Activated CD4-positive, alpha-beta T cell treated with anti-CD3 and anti-CD28 coated beads for 24 hours (primary cell): ENCODE measurements at regions not wholly inside any gene's neighbourhood (a gene's known extent, or its start where the extent isn't known, plus 50 kb on each side); places are given as distances from the start of the nearest gene placed in this dataset.
A peak's percentile ranks its signal among the peaks of the same experiment; 100 is the strongest.
"Not testable (repeated sequence)": the region's sequence is repeated elsewhere in the genome, so short reads cannot be mapped to it uniquely, and the experiment has no call there.

Experiments used
- DNase-seq, 2 donors: peaks; one replicate each; pipeline ENCODE4 v3.0.0-alpha.2; 2020; ENCODE audit warnings: low read depth in 2 of 2

DNA sequence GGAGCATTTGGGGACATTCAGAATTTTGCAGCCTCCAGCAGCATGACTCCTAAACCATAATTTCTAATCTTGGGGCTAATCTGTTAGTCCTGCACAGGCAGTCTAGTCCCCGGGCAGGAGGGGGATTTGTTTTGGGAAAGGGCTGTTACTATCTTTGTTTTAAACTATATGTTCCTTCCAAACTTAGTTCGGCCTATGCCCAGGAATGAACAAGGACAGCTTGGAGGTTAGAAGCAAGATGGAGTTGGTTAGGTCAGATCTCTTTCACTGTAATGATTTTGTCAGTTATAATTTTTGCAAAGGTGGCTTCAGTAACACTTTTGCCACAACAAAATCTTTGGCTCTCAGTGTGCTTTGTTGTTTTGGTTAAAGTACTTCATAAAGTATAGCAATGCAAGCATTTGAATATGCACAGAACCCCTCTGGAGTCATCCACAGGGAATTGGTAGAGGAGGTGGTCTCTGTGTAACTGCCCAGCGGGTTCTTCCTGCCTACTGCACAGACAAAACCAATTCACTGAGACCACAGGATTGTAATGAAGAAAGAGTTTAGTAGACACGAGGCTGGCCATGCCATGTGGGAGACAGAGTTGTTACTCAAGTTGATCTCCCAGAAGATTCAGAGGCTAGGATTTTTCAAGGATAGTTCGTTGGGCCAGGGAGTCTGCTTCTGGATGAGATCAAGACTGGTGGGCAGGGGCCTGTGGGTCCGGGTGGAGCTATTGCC is 224.1 kb upstream of the MYLIP start:
- no peak for DNase-seq

DNA sequence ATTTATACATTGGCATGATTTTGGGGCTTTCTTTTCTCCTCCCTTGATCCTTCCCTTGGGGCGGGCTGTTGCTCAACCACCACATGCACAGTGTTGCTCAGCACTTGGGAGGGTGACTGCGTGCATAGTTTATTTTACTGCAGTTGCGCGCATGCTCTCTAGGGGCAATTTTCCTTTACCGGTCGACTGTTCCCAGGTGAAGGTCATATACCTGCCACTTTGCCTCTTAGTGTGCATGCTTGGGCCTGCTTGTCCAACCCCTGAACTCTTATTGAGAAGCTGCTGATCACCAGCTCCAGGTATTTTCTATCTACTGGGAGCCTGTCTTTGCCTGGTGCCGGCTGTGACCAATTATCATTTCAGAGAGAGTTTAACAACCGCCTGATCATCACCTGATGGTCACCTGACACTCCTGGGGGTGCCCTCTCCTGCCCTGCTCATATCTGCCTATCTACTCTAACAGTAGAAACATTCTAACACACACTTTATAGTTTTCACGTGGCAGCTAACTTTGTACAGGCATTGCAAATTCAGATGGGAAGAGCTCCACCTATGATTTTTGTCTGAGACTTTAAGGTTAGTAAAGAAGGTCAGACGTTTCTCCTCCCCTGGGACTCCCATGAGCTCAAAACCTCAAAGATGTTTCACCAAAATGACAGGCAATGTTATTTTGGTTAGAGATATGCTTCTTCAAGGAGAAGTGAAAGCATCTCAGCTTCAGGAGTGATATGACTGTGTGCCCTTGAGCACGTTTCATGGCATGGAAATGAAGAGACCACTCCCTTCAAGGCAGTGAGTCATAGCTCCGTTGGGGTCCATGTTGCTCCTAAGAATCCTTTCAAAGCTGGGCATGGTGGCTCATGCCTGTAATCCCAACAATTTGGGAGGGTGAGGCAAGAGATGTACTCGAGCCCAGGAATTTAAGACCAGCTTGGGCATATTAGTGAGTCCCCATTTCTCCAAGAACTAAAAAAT is 227.5 kb upstream of the MYLIP start:
- DNase-seq, result no peak

DNA sequence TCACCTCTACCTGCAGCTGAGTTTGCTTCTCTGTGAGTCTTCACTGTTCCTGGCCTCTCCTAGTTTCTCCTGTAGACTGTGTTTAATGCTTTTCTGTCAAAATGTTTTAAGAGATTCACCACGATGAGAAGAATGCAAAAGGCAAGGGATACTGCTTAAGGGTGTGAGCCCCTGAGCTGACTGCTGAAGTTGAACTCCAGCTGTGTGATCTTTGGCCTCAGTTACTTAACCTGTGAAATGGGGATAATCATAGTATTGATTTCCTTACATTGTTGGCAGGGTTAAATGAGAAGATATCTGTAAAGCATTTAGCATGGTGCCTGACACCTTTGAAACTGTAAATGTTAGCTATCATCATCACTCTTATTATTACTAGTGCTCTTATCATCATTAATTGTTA is 230.2 kb upstream of the MYLIP start:
- DNase-seq, result no peak

DNA sequence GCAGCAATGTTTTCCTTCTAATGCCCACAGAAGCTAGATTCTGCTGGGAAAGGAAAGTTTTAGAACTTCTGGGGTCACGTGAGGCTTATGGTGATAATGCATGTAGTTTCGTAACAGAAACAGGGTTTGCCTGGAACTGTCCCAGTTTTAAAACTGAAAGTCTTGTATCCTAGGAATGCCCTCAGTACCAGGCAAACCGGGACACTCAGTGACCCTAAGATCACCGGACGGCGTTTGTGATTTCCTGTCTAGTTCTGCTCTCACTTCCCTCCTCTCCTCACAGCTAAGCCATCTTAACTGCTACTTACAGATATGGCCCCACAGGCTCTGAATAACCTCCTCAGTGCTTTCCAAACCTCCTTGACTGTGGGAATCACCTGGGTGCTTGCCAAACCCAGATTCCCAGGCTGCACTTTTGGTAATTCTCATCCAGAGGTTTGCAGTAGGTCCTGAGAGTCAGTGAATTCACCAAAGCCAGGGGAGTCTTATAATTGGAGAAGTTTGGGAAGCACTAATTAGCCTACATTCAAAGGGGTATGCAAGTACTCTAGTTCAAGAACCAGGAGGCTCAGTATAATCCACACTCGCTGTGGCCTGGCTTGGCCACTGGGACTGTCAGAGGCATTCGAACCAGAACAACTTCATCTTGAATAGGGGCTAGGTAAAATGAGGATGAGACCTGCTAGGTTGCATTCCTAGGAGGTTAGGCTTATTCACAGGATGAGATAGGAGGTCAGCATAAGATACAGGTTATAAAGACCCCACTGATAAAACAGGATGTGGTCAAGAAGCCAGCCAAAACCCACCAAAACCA is 231.6 kb upstream of the MYLIP start:
- DNase-seq, result no peak

DNA sequence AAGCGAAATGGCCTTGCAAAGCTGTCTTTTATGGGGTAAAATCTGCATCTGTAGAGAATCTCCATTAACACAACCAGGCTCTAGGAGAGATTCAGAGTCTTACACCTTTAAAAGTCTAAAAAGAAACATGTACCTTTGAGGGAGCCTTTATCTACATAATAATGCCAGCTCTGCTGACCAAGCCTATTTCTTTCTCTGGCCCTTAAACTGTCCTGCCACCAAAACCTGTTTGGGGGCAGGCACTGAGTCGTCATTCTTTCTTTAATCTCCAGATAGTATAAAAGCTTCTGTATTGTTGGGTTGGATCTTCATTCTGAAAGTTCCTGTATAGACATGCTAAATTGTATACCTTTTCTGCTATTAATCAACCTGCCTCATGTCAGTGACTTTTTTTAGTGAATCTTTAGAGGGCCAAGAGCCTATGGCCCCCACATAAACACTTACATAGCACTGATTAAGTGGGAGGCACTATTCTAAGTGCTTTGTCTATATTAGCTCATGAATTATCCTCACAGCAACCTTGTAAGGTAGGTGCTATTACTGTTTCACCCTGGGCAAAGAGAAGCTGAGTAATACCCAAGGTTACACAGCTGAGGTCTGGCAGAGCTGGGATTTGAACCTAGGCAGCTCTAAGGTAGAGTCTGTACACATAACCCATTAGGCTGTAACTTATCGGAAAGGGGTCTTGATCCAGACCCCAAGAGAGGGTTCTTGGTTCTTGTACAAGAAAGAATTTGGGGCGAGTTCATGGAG is 232.3 kb upstream of the DTNBP1 start:
- DNase-seq, result no peak

DNA sequence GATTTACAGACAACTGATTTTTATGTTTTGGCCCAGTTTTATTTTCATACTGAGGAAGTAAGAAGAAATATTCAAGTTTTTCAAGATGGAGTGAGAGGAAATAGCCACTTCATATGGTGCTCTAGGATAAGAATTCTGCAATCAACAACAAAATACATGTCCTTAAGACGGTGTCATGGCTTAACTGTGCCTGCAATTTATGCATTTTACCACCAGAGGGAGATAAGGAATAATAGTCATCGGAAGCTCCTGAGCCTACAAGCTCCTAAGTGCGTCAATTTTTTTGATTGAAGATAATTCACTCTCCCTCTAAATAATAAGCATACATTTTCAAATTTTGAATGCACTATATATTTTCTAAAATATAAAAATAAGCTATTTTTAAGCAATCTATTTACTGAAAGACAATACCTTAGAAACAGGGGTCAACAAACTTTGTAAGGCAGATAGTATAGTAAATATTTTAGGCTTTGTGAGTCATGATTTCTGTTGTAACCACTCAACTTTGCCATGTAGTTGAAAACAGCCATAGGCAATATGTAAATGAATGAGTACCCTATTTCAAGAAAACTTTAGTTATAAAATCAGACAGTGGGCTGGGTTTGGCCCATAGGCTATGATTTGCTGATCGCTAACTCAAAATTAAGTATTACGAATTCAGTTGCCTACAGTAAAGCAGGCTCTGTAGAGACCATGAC is 230.9 kb upstream of the DTNBP1 start:
- no peak for DNase-seq

DNA sequence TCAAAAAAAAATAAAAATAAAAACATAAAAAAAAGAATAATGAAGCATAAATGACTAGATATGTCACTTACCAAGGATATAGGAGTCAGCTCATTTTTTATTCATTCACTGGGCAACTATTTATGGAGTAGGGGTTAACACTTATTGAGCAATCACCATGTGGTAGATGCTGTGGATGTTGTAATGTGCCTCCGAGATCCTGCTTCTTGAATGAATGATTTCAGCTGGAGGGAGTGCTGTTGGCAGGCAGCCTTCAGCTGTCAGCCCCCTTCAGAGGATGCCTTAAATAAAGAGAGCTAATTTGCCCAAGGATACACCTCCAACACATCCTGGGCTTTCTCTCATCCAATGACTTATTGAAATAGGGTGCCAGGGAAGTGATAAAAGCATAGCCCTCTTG is 229.5 kb upstream of the DTNBP1 start:
- DNase-seq, result no peak

DNA sequence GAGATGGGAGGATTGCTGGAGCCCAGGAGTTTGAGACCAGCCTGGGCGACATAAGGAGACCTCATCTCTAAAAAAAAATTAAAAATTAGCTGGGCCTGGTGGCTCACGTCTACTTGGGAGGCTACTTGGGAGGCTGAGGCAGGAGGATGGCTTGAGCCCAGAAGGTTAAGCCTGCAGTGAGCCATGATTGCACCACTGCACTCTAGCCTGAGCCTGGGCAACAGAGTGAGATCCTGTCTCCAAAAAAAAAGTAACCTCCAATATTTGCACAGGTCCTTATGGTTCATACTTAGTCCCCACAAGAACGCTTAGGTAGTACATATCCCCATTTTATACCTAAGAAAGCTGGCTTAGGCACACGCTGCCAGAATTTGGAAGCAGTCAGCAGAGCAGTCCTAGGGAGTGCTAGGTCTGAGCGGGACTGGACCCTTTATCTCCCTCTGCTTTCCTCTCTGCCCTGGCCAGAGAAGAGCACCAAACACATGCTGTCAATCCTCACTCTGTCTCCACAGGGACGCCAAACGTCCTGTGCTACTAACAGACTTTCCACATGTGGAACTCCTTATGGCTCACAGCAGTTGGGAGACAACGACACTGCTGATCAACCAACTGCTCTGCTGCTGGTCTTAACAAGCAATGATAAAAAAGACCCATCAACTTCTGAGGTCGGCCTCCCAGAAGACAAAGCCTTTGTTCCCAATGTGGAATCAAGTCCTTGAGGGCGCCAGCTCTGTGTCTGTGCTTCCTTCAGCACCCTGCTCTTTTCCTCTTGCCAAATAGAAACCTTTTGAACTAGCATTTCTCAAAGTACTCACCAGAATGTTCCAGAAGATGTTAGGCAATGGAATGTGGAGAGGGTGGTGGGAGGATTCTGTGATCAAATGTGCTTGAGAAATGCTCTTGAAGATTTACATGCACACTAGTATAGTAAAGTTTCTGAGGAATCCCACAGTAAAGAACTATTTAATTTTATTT is 226.3 kb upstream of the DTNBP1 start:
- DNase-seq, result no peak

DNA sequence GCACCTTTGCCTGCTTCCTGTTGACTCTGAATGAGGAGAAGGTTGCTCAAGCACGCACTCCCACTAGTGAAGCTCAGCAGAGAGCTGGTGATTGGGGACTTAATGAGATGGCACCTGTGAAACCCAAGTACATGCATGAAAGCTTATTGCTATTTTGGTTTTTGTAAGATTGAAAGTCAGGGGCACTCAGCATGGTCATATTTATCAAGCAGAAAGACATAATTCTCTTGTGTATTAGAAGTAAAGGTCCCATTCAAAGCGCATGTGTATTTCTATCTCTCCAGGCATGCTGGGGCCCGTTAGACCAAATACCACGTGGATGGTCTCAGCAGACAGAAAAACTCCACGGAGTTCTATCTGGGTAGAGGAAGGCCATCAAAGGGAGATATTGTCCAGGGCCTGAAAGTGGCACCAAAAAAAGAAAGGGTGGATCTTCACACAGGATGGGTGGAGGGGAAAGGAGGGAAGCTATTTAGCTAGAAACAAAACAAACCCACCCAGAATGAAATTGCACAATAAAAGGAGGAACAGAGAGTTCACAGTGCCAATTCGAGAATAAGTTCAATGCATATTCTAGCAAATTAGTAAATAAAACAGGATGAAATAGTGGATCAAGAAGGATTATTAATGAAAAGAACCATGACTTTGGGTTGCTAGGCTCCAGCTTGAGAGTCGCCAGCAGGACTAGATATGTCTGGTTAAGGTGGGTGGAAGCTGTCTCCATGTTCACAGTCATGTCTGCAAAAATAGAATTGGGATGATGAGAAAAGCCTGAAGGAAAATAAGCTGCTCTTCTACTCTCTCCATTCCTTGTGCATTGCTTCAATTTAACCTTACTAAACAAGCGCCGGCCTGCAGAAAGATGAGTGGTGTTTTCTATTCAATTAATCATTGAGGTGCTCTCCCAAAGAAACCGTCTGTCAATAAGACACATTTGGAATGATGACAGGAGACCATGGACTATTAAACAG is 224.9 kb upstream of the DTNBP1 start:
- no peak for DNase-seq

DNA sequence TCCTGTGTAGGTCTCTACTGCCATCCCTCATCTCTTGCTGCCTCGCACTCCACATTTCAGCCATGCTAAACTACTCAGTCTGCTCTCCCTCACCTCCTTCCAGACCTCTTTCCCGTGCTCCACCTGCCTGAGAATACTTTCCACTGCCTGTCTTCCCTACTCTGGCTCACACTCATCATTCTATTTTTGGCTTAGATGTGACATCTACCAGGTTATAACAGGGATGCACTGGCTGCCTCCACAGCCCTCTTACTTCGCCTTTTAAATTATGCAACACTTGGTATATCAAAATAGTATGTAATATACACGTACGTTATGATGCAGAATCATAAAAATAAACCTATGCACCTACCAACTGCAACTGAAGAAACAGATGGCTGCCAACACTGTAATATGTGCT is 222.8 kb upstream of the DTNBP1 start:
- DNase-seq, result no peak

DNA sequence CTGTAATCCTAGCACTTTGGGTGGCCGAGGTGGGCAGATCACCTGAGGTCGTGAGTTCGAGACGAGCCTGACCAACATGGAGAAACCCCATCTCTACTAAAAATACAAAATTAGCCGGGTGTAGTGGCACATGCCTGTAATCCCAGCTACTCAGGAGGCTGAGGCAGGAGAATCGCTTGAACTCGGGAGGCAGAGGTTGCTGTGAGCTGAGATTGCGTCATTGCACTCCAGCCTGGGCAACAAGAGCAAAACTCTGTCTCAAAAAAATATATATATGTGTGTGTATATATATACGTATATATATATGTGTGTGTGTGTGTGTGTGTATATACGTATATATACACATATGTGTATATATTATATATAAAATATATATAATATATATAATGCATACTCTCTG is 220.8 kb upstream of the DTNBP1 start:
- DNase-seq, result not testable (repeated sequence)

DNA sequence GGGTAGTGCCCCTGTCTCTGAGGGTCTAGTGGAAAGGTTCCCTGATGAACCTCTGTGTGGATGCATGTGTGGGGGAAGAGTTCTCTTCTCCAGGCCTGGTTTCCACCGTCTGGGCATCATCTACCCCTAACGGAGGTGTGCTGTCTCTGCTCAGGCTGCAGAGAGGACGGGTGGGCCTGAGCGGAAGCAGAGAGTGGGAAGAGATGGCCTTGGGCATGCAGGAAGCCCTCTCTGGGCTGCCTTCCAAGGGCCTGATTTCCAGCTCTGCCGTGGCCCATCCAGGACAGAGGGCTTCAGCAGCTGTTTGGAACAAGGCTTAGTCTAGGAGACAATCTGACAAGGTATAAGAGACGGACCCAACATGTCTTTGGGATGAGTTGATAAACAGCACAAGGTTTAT is 220.1 kb upstream of the DTNBP1 start:
- DNase-seq, result no peak

DNA sequence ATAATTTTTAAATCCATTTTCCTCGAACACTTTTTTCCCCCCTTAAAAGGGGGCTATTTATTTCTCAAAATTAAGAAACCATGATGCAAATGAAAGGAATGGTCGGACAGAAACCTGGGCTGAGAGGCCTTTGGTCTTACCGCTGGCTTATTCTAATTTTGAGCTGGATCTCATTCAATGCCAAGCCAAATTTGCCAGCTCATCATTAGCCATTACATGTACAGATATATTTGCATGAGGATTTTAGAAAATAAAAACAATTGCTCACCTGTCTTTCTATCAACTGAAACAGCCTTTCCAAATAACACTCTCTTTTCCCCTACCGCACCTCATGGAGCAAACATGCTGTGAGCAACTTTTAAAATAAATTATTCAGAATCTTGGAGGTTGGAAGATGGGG is 219.5 kb upstream of the DTNBP1 start:
- DNase-seq, result no peak

DNA sequence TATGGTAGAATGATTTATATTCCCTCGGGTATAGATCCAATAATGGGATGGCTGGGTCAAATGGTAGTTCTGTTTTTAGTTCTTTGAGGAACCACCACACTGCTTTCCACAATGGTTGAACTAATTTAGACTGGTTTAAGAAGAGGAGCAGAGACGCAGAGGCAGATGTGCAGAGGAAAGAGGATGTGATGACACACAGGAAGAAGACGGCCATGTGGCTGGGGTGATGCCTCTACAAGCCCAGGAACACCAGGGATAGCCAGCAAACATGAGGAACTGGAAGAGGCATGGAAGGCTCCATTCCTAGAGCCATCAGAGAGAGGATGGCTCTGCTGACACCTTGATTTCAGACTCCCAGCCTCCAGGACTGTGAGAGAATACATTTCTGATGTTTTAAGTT is 218.3 kb upstream of the DTNBP1 start:
- DNase-seq, result no peak

DNA sequence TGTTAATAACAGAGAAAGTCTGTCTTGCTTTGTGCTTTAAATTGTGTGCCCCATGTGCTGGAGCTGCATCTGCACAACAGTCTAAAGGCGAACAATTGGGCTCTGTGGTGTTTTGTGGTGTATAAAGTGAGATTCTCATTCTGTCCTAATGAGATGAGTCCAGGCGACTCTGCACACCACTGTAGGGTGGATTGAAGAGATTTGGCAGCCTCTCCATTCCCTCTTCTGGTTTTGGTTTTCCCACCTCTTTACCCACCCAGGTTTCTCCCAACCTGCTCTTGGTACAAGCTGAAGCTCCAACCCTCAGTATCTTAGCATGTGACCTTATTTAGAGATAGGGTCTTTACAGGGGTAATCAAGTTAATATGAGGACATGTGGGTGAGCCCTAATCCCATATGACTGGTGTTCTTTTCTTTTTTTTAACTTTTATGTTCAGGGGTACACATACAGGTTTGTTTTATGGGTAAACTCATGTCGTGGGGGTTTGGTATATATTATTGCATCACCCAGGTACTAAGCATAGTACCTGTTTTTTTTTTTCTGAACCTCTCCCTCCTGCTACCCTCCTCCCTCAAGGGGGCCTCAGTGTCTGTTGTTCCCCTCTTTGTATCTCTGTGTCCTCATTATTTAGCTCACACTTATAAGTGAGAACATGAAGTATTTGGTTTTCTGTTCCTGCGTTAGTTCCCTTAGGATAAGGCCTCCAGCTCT is 217.6 kb upstream of the DTNBP1 start:
- DNase-seq, result no peak

DNA sequence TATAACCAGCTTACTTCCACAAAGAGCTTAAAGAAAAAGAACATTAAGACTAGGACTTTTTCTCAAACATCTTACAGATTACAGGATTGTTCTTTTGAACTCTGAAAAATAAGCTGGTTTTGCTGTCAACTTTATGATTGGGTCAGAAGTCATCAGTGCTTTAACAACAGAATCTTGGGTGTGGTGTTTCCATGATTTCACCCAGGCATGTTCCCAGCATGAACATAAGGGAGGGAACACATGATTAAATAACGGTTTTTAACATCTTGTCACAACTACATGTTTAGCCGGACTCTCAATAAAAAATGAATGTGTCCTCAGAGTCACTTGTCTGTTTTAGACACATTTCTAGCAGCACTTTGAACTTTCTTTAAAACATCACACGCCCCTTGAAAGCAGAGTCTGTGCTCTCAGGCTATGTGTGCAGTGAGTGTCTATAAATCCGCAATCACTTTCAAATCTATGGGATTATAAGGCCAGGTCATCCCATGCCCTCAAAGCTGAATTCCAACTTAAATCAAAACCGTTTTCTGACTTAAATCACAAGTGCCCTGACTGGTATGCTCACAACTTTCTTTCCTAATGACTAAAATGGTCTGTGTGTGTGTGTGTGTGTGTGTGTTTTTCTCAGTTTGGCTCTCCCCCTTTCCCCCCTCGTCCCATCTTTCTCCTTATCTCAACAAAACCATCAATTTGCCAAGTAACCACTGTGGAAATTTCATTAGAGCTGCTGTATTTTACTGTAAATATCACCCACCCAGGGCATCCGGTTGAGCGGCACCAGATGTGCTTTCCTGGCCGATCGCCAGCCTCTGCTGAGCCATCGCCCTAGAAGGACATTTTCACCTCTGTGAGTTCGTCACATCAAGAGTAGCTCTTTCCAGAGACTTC is 216.8 kb upstream of the DTNBP1 start:
- peak; percentile 31 to 56 for DNase-seq

DNA sequence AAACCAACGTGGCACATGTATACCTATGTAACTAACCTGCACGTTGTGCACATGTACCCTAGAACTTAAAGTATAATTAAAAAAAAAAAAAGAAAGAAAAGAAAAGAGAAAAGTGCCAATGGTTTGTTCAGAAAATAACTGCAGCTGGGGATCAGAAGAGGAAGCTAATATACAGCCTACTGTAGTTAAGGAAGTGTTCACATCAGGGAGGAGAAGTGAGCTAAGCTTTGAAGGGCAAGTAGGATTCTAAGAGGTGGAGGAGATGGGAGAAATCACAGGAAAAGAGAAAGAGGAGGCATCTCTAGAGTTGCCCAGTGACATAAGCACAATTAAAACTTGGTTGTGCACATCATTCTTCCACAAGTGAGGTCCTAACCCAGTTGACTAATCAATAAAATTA is 214.4 kb upstream of the DTNBP1 start:
- DNase-seq, result no peak
